Gastroesophageal sphincter (tissue), 4 donors: ENCODE measurements at regions not wholly inside any gene's neighbourhood (a gene's known extent, or its start where the extent isn't known, plus 50 kb on each side); places are given as distances from the start of the nearest gene placed in this dataset.
"Not testable (repeated sequence)": the region's sequence is repeated elsewhere in the genome, so short reads cannot be mapped to it uniquely, and the experiment has no call there.

Source experiments
- ATAC-seq: fragments of 150-250 bp; one replicate; pipeline ENCODE4 v1.9.1; 2016; ENCODE audit warnings: mild to moderate bottlenecking, moderate library complexity
- H3K27ac ChIP-seq, 4 donors: fragments of 200-600 bp; sonication (generic) in 3 of 4; 1 replicate in 3 of 4; 2 replicates in 1 of 4; pipeline ENCODE4 v1.5.1; 2016 to 2019
- H3K27me3 ChIP-seq: fragments of 200-600 bp; sonication (generic); one replicate; pipeline ENCODE4 v1.5.1; 2019
- H3K36me3 ChIP-seq, 2 donors: fragments of 200-600 bp; sonication (generic); one replicate each; pipeline ENCODE4 v1.5.1; 2019; ENCODE audit warnings: control low read depth in 1 of 2
- H3K4me1 ChIP-seq, 3 donors: fragments of 200-600 bp; sonication (generic); 1 replicate in 2 of 3; 2 replicates in 1 of 3; pipeline ENCODE4 v1.5.1; 2016 to 2019; ENCODE audit warnings: control low read depth in 2 of 3
- H3K4me3 ChIP-seq, 2 donors: fragments of 200-600 bp; sonication (generic); one replicate each; pipeline ENCODE4 v1.5.1; 2019; ENCODE audit warnings: mild to moderate bottlenecking in 1 of 2, moderate library complexity in 1 of 2
- H3K9me3 ChIP-seq, 3 donors: fragments of 200-600 bp; sonication (generic); one replicate each; pipeline ENCODE4 v1.5.1; 2017 to 2019; ENCODE audit warnings: control low read depth in 2 of 3
- CTCF ChIP-seq, 4 experiments: fragments of 200-600 bp in 2 of 4; fragments of 450-650 bp in 2 of 4; sonication (generic) in 1 of 4; IDR thresholded peaks; one replicate each; pipeline ENCODE4 v1.5.1; 2017 to 2019; ENCODE audit warnings: antibody characterized with exemption in 4 of 4, mild to moderate bottlenecking in 2 of 4, moderate library complexity in 2 of 4
- EP300 ChIP-seq: sonication (generic); formaldehyde crosslinking; IDR thresholded peaks from one replicate; pipeline ENCODE4 v1.6.1; 2017; ENCODE audit warnings: antibody characterized with exemption, mild to moderate bottlenecking
- POLR2A ChIP-seq, 2 donors: fragments of 450-650 bp; IDR thresholded peaks; one replicate each; pipeline ENCODE4 v1.6.1; 2017; ENCODE audit warnings: antibody characterized with exemption in 2 of 2, mild to moderate bottlenecking in 2 of 2, moderate library complexity in 1 of 2
- POLR2AphosphoS5 ChIP-seq: sonication (generic); formaldehyde crosslinking; IDR thresholded peaks from one replicate; pipeline ENCODE4 v1.6.1; 2017; ENCODE audit warnings: antibody characterized with exemption
- WGBS, 2 donors: methylation state at CpG; one replicate each; pipeline ENCODE4 v1.1.5; 2018; ENCODE audit warnings: low coverage in 1 of 2; 5-methylcytosine and 5-hydroxymethylcytosine counted together

GRCh38 chr5:130402906-130403305 lies 498.6 kb downstream of the CHSY3 start:
- Histone ChIP-seq H3K4me3 (no peak overlapping the region), H3K27ac (no peak overlapping the region), H3K36me3 (no peaks in the 10 kb centered on the region), H3K4me1 (no peaks in the 10 kb centered on the region), H3K27me3 (no peaks in the 10 kb centered on the region), H3K9me3 (no peaks in the 10 kb centered on the region)
- WGBS, 2 donors = 45 to 60% methylated on average over 3 to 6 of the region's 7 CpGs
- ATAC-seq = no peak
- TF ChIP-seq CTCF (IDR thresholded peaks at IDR 0.05) (no peak), POLR2A (IDR thresholded peaks at IDR 0.05) (no peak), EP300 (no peak), POLR2AphosphoS5 (no peak)

- H3K36me3 ChIP-seq = no peaks in the 10 kb centered on the region
- no peak for TF ChIP-seq EP300
- TF ChIP-seq CTCF (IDR thresholded peaks at IDR 0.05) = no peak
- TF ChIP-seq POLR2AphosphoS5 = no peak
- no peak for TF ChIP-seq POLR2A (IDR thresholded peaks at IDR 0.05)
- no peaks in the 10 kb centered on the region for H3K4me1 ChIP-seq
- H3K9me3 ChIP-seq = no peaks in the 10 kb centered on the region
- ATAC-seq = no peak
- no peak overlapping the region for H3K27ac ChIP-seq
- no peak overlapping the region for H3K4me3 ChIP-seq
- H3K27me3 ChIP-seq = no peaks in the 10 kb centered on the region
Measured at GRCh38 chr5:130400091-130400490, 495.8 kb downstream of the CHSY3 start.

- H3K36me3 ChIP-seq = no peaks in the 10 kb centered on the region
- no peak overlapping the region for H3K27ac ChIP-seq
- no peak for ATAC-seq
- 83 to 87% methylated on average over 4 of the region's 4 CpGs for WGBS, 2 donors
- TF ChIP-seq POLR2AphosphoS5 (no peak), POLR2A (IDR thresholded peaks at IDR 0.05) (no peak)
- no peak overlapping the region for H3K4me3 ChIP-seq
- no peaks in the 10 kb centered on the region for H3K4me1 ChIP-seq
- peaks cover 0 to under 1% (median 0%) of the 10 kb centered on the region in 3 donors for H3K9me3 ChIP-seq
- H3K27me3 ChIP-seq = no peaks in the 10 kb centered on the region
Measured at GRCh38 chr5:130398825-130399224, 494.6 kb downstream of the CHSY3 start.

GRCh38 chr5:130397727-130398126 lies 493.5 kb downstream of the CHSY3 start:
- H3K9me3 ChIP-seq, H3K36me3 ChIP-seq, ATAC-seq, H3K27me3 ChIP-seq, H3K4me1 ChIP-seq, H3K4me3 ChIP-seq, H3K27ac ChIP-seq: not testable (repeated sequence)
- 94 to 100% methylated on average over 1 of the region's 1 CpG for WGBS, 2 donors

GRCh38 chr5:130397132-130397531 lies 492.9 kb downstream of the CHSY3 start:
- Histone ChIP-seq H3K9me3 (peaks cover 0 to 6% (median 0%) of the 10 kb centered on the region in 3 donors), H3K27me3 (no peaks in the 10 kb centered on the region), H3K36me3 (no peaks in the 10 kb centered on the region), H3K4me3 (no peak overlapping the region), H3K27ac (no peak overlapping the region), H3K4me1 (no peaks in the 10 kb centered on the region)
- WGBS, 2 donors = 80 to 89% methylated on average over 2 of the region's 2 CpGs
- no peak for ATAC-seq
- TF ChIP-seq POLR2A (IDR thresholded peaks at IDR 0.05) (no peak), POLR2AphosphoS5 (no peak), EP300 (no peak), CTCF (IDR thresholded peaks at IDR 0.05) (no peak)

GRCh38 chr5:130391727-130392264 lies 487.5 kb downstream of the CHSY3 start:
- WGBS, 2 donors = 70 to 72% methylated on average over 3 of the region's 3 CpGs
- not testable (repeated sequence) for H3K36me3 ChIP-seq, H3K27ac ChIP-seq, H3K27me3 ChIP-seq, ATAC-seq, H3K4me1 ChIP-seq, H3K4me3 ChIP-seq, H3K9me3 ChIP-seq

- H3K4me3 ChIP-seq = no peak overlapping the region
- H3K9me3 ChIP-seq = no peaks in the 10 kb centered on the region
- no peaks in the 10 kb centered on the region for H3K4me1 ChIP-seq
- no peak for TF ChIP-seq POLR2A (IDR thresholded peaks at IDR 0.05)
- TF ChIP-seq POLR2AphosphoS5 = no peak
- no peaks in the 10 kb centered on the region for H3K27me3 ChIP-seq
- no peak overlapping the region for H3K27ac ChIP-seq
- 15 to 40% methylated on average over 1 of the region's 1 CpG for whole genome bisulfite sequencing, 2 donors
- ATAC-seq = no peak
- H3K36me3 ChIP-seq = no peaks in the 10 kb centered on the region
Measured at GRCh38 chr5:130386155-130386554, 481.9 kb downstream of the CHSY3 start.
